ENCODE measurements at regions not wholly inside any gene's neighbourhood (a gene's known extent, or its start where the extent isn't known, plus 50 kb on each side); places are given as distances from the start of the nearest gene placed in this dataset.

GRCh38 chr16:50991436-50991835 lies 159.6 kb downstream of the SALL1 start:
- TF ChIP-seq, protein P1, sequence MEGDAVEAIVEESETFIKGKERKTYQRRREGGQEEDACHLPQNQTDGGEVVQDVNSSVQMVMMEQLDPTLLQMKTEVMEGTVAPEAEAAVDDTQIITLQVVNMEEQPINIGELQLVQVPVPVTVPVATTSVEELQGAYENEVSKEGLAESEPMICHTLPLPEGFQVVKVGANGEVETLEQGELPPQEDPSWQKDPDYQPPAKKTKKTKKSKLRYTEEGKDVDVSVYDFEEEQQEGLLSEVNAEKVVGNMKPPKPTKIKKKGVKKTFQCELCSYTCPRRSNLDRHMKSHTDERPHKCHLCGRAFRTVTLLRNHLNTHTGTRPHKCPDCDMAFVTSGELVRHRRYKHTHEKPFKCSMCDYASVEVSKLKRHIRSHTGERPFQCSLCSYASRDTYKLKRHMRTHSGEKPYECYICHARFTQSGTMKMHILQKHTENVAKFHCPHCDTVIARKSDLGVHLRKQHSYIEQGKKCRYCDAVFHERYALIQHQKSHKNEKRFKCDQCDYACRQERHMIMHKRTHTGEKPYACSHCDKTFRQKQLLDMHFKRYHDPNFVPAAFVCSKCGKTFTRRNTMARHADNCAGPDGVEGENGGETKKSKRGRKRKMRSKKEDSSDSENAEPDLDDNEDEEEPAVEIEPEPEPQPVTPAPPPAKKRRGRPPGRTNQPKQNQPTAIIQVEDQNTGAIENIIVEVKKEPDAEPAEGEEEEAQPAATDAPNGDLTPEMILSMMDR (conservative IDR thresholded peaks at IDR 0.05 in 1 of 2, IDR thresholded peaks at IDR 0.05 in 1 of 2; ENCODE audit: extremely low read depth in 1 of 2, insufficient read depth in 1 of 2, low read depth in 1 of 2, low read length in 2 of 2): no peak
- TF ChIP-seq EZH2 (IDR thresholded peaks at IDR 0.05; ENCODE audit: borderline replicate concordance, low read length): no peak

Measured in mammary epithelial cell (primary cell).